IMR-90 (cell line): ENCODE measurements at regions not wholly inside any gene's neighbourhood (a gene's known extent, or its start where the extent isn't known, plus 50 kb on each side); places are given as distances from the start of the nearest gene placed in this dataset.

Experiments
- ATAC-seq: fragments of 200-7000 bp; cut with Tn5 transposase; 2 replicates; pipeline ENCODE4 v1.9.1; 2020; ENCODE audit warnings: low read depth, mild to moderate bottlenecking, moderate library complexity
- BruUV-seq: library from RNA; stranded (reverse); fragments of 400-500 nt; replicated peaks from 2 replicates; lab custom pipeline; 2021; lab: Mats Ljungman, UMichigan
- CTCF ChIA-PET: fragments of 300-600 bp; formaldehyde crosslinking; extraction: SDS; loops from one replicate; lab custom pipeline; 2021; ENCODE audit warnings: antibody characterized with exemption; lab: Yijun Ruan, JAX
- POLR2A ChIA-PET: fragments of 300-600 bp; sonication (Branson Sonifier 250); formaldehyde crosslinking; loops from one replicate; lab custom pipeline; 2022; ENCODE audit warnings: antibody characterized with exemption; ENCODE audit not compliant: unreplicated experiment; lab: Charles Lee
- DNase-seq: peaks from one replicate; pipeline ENCODE4 v3.0.0; 2013
- H2AFZ ChIP-seq: replicated peaks from 2 replicates; pipeline ENCODE3; 2013; ENCODE audit warnings: low read length, mild to moderate bottlenecking; ENCODE audit not compliant: poor library complexity
- H2AK5ac ChIP-seq: 2 replicates; pipeline ENCODE4 v1.6.1; 2013; ENCODE audit warnings: low read depth, low read length, inconsistent platforms
- H2AK9ac ChIP-seq: replicated peaks from 2 replicates; pipeline ENCODE3; 2013; ENCODE audit warnings: mild to moderate bottlenecking, low read depth, low read length, moderate library complexity; ENCODE audit not compliant: poor library complexity
- H2BK120ac ChIP-seq: 2 replicates; pipeline ENCODE4 v1.6.1; 2013; ENCODE audit warnings: low read depth, low read length, inconsistent platforms
- H2BK15ac ChIP-seq: 3 replicates; pipeline ENCODE4 v1.6.1; 2013; ENCODE audit warnings: low read depth, low read length, inconsistent platforms
- H2BK20ac ChIP-seq: 2 replicates; pipeline ENCODE4 v1.6.1; 2013; ENCODE audit warnings: low read depth, mild to moderate bottlenecking, inconsistent platforms, low read length, moderate library complexity
- H2BK5ac ChIP-seq: 2 replicates; pipeline ENCODE4 v1.6.1; 2013; ENCODE audit warnings: mild to moderate bottlenecking, low read depth, low read length, inconsistent platforms; ENCODE audit not compliant: poor library complexity, severe bottlenecking
- H3K14ac ChIP-seq: replicated peaks from 2 replicates; pipeline ENCODE4 v1.6.1; 2013; ENCODE audit warnings: low read depth, low read length, inconsistent platforms
- H3K18ac ChIP-seq: 2 replicates; pipeline ENCODE4 v1.6.1; 2013; ENCODE audit warnings: low read depth, low read length, control low read depth
- H3K23ac ChIP-seq: 2 replicates; pipeline ENCODE4 v1.6.1; 2013; ENCODE audit warnings: low read depth, low read length, inconsistent platforms
- H3K27ac ChIP-seq: 2 replicates; pipeline ENCODE4 v1.5.1; 2013; ENCODE audit warnings: mild to moderate bottlenecking, control low read depth, low read length; ENCODE audit not compliant: insufficient read depth
- H3K27me3 ChIP-seq: 2 replicates; pipeline ENCODE4 v1.6.1; 2013; ENCODE audit warnings: low read length; ENCODE audit not compliant: control insufficient read depth, insufficient read depth
- H3K36me3 ChIP-seq: 2 replicates; pipeline ENCODE4 v1.6.1; 2013; ENCODE audit warnings: low read length, mixed read lengths; ENCODE audit not compliant: control insufficient read depth, insufficient read depth
- H3K4ac ChIP-seq: 2 replicates; pipeline ENCODE4 v1.6.1; 2013; ENCODE audit warnings: low read depth, low read length, inconsistent platforms
- H3K4me1 ChIP-seq: 2 replicates; pipeline ENCODE4 v1.6.1; 2013; ENCODE audit warnings: low read length, mixed read lengths; ENCODE audit not compliant: control insufficient read depth, insufficient read depth
- H3K4me2 ChIP-seq: 2 replicates; pipeline ENCODE4 v1.6.1; 2013; ENCODE audit warnings: low read depth, mild to moderate bottlenecking, control low read depth, low read length, moderate library complexity
- H3K4me3 ChIP-seq: 2 replicates; pipeline ENCODE4 v1.5.1; 2013; ENCODE audit warnings: low read depth, mild to moderate bottlenecking, control low read depth, low read length, moderate library complexity; ENCODE audit not compliant: insufficient read depth
- H3K56ac ChIP-seq: 2 replicates; pipeline ENCODE4 v1.6.1; 2013; ENCODE audit warnings: low read length, inconsistent platforms; ENCODE audit not compliant: insufficient read depth; ENCODE audit errors: extremely low read depth
- H3K79me1 ChIP-seq, 2 experiments: 2 replicates each; pipeline ENCODE4 v1.6.1; 2013; ENCODE audit warnings: low read length in 2 of 2, inconsistent platforms in 1 of 2, low read depth in 1 of 2
- H3K9ac ChIP-seq: 2 replicates; pipeline ENCODE4 v1.6.1; 2013; ENCODE audit warnings: low read depth, low read length, control low read depth
- H3K9me1 ChIP-seq: 2 replicates; pipeline ENCODE4 v1.6.1; 2013; ENCODE audit warnings: low read length, inconsistent platforms; ENCODE audit not compliant: insufficient read depth
- H3K9me3 ChIP-seq: 2 replicates; pipeline ENCODE4 v1.6.1; 2013; ENCODE audit warnings: low read length; ENCODE audit not compliant: control insufficient read depth, insufficient read depth
- H4K20me1 ChIP-seq: 2 replicates; pipeline ENCODE4 v1.6.1; 2013; ENCODE audit warnings: low read length, inconsistent platforms; ENCODE audit not compliant: insufficient read depth
- H4K5ac ChIP-seq: 2 replicates; pipeline ENCODE4 v1.6.1; 2013; ENCODE audit warnings: mild to moderate bottlenecking, low read depth, low read length, control low read depth
- H4K8ac ChIP-seq, 2 experiments: 2 replicates each; pipeline ENCODE4 v1.6.1; 2013; ENCODE audit warnings: low read depth in 2 of 2, low read length in 2 of 2, control low read depth in 1 of 2, inconsistent platforms in 1 of 2
- H4K91ac ChIP-seq: 2 replicates; pipeline ENCODE4 v1.6.1; 2013; ENCODE audit warnings: low read depth, low read length, inconsistent platforms; ENCODE audit not compliant: insufficient read depth
- BHLHE40 ChIP-seq: fragments of 150-350 bp; IDR thresholded peaks from 2 replicates; pipeline ENCODE4 v1.6.1; 2016; ENCODE audit warnings: mild to moderate bottlenecking, low read depth, low read length
- CEBPB ChIP-seq: IDR thresholded peaks from 2 replicates; pipeline ENCODE4 v1.6.1; 2012; ENCODE audit warnings: low read depth, low read length, improper control_type of control experiment
- CHD1 ChIP-seq: IDR thresholded peaks from 2 replicates; pipeline ENCODE4 v1.6.1; 2012; ENCODE audit warnings: low read depth, low read length, improper control_type of control experiment
- FOS ChIP-seq: fragments of 150-350 bp; IDR thresholded peaks from 2 replicates; pipeline ENCODE4 v1.6.1; 2016; ENCODE audit warnings: low read depth, low read length
- MAFK ChIP-seq: IDR thresholded peaks from 2 replicates; pipeline ENCODE4 v1.6.1; 2012; ENCODE audit warnings: low read depth, low read length, improper control_type of control experiment
- MAZ ChIP-seq: IDR thresholded peaks from 2 replicates; pipeline ENCODE4 v1.6.1; 2012; ENCODE audit warnings: low read depth, mild to moderate bottlenecking, low read length, improper control_type of control experiment, moderate library complexity, borderline replicate concordance
- MXI1 ChIP-seq: IDR thresholded peaks from 2 replicates; pipeline ENCODE4 v1.6.1; 2012; ENCODE audit warnings: low read depth, mild to moderate bottlenecking, low read length, moderate library complexity, borderline replicate concordance
- NFE2L2 ChIP-seq: fragments of 150-350 bp; IDR thresholded peaks from 2 replicates; pipeline ENCODE4 v1.6.1; 2016; ENCODE audit warnings: low read depth, mild to moderate bottlenecking, low read length
- POLR2A ChIP-seq: IDR thresholded peaks from 2 replicates; pipeline ENCODE4 v1.6.1; 2012; ENCODE audit warnings: mild to moderate bottlenecking, low read depth, low read length
- RAD21 ChIP-seq: IDR thresholded peaks from 2 replicates; pipeline ENCODE4 v1.6.1; 2012; ENCODE audit warnings: low read length, improper control_type of control experiment
- RCOR1 ChIP-seq: IDR thresholded peaks from 2 replicates; pipeline ENCODE4 v1.6.1; 2012; ENCODE audit warnings: mild to moderate bottlenecking, low read length, improper control_type of control experiment; ENCODE audit not compliant: insufficient replicate concordance
- RFX5 ChIP-seq: IDR thresholded peaks from 2 replicates; pipeline ENCODE4 v1.8.0; 2012; ENCODE audit warnings: low read depth, mild to moderate bottlenecking, low read length, moderate library complexity
- SMC3 ChIP-seq: fragments of 150-350 bp; IDR thresholded peaks from 2 replicates; pipeline ENCODE4 v1.6.1; 2016; ENCODE audit warnings: low read depth, mild to moderate bottlenecking, antibody characterized with exemption, low read length, moderate library complexity
- USF2 ChIP-seq: fragments of 150-350 bp; IDR thresholded peaks from 2 replicates; pipeline ENCODE4 v1.6.1; 2017; ENCODE audit warnings: mild to moderate bottlenecking, antibody characterized with exemption, low read length, low read depth
- WGBS, 2 experiments: methylation state at CpG; one replicate each; pipeline versions ENCODE4 v1.1.5 to v1.1.7; 2013; ENCODE audit warnings: missing lambda C conversion rate in 2 of 2; ENCODE audit not compliant: insufficient read length in 1 of 2; ENCODE audit errors: extremely low coverage in 2 of 2; 5-methylcytosine and 5-hydroxymethylcytosine counted together
- dilution Hi-C: fragments of 300-500 bp; cut with HindIII; formaldehyde crosslinking; loops from one replicate; pipeline ENCODE4 v1.14.3; 2018; ENCODE audit warnings: low sequenced_read_pairs; ENCODE audit not compliant: unreplicated experiment
- in situ Hi-C: fragments of 300-500 bp; cut with MboI; formaldehyde crosslinking; loops from 3 replicates; pipeline ENCODE4 v1.14.3; 2019; ENCODE audit warnings: low sequenced_read_pairs, inconsistent platforms, mixed read lengths
- intact Hi-C: fragments of 100-400 bp; cut with micrococcal nuclease; formaldehyde crosslinking; loops from 2 replicates; pipeline ENCODE4 v1.10.0; 2022
- TF ChIP-seq, protein P1 (sequence below): conservative IDR thresholded peaks from 2 replicates; pipeline ENCODE4 v1.5.1; 2012; ENCODE audit warnings: mild to moderate bottlenecking, low read depth, low read length, improper control_type of control experiment
- TF ChIP-seq, protein P2 (sequence below): fragments of 150-350 bp; IDR thresholded peaks from 2 replicates; pipeline ENCODE4 v1.6.1; 2016; ENCODE audit warnings: low read depth, mild to moderate bottlenecking, low read length, moderate library complexity, borderline replicate concordance

- Histone ChIP-seq H4K5ac (no peak overlapping the region), H2BK120ac (no peak overlapping the region), H3K4me2 (no peak overlapping the region), H2BK15ac (no peak overlapping the region), H3K9me3 (no peaks in the 10 kb centered on the region), H4K91ac (no peak overlapping the region), H2AK5ac (no peak overlapping the region), H3K4me1 (no peaks in the 10 kb centered on the region), H2BK20ac (no peak overlapping the region), H3K56ac (no peak overlapping the region), H4K20me1 (no peaks in the 10 kb centered on the region), H3K4me3 (no peak overlapping the region), H3K36me3 (no peaks in the 10 kb centered on the region), H4K8ac (no peak overlapping the region), H3K27me3 (no peaks in the 10 kb centered on the region), H3K9me1 (no peaks in the 10 kb centered on the region), H2BK5ac (no peak overlapping the region), H3K4ac (no peak overlapping the region), H3K27ac (no peak overlapping the region), H3K23ac (no peak overlapping the region), H2AK9ac (no peak overlapping the region), H3K79me1 (no peaks in the 10 kb centered on the region), H3K9ac (no peak overlapping the region), H3K18ac (no peak overlapping the region), H3K14ac (no peak overlapping the region), H2AFZ (no peak overlapping the region)
- intact Hi-C loops = no loop called here
- dilution Hi-C loops = no loop called here
- ChIA-PET POLR2A (no interaction called here), CTCF (no interaction called here)
- peak; percentile 0 for DNase-seq
- in situ Hi-C loops = no loop called here
- ATAC-seq = no peak
- BruUV-seq = no TSS peak
- WGBS, 2 experiments = no CpG with 5 or more reads among the region's 1 CpG
- TF ChIP-seq, protein P1, sequence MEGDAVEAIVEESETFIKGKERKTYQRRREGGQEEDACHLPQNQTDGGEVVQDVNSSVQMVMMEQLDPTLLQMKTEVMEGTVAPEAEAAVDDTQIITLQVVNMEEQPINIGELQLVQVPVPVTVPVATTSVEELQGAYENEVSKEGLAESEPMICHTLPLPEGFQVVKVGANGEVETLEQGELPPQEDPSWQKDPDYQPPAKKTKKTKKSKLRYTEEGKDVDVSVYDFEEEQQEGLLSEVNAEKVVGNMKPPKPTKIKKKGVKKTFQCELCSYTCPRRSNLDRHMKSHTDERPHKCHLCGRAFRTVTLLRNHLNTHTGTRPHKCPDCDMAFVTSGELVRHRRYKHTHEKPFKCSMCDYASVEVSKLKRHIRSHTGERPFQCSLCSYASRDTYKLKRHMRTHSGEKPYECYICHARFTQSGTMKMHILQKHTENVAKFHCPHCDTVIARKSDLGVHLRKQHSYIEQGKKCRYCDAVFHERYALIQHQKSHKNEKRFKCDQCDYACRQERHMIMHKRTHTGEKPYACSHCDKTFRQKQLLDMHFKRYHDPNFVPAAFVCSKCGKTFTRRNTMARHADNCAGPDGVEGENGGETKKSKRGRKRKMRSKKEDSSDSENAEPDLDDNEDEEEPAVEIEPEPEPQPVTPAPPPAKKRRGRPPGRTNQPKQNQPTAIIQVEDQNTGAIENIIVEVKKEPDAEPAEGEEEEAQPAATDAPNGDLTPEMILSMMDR = no peak
- TF ChIP-seq MXI1 (no peak), SMC3 (no peak), FOS (no peak), NFE2L2 (no peak), RAD21 (no peak), MAFK (no peak), USF2 (no peak), MAZ (no peak), CEBPB (no peak), CHD1 (no peak), POLR2A (no peak), RFX5 (no peak), BHLHE40 (no peak), RCOR1 (no peak)
- TF ChIP-seq, protein P2, sequence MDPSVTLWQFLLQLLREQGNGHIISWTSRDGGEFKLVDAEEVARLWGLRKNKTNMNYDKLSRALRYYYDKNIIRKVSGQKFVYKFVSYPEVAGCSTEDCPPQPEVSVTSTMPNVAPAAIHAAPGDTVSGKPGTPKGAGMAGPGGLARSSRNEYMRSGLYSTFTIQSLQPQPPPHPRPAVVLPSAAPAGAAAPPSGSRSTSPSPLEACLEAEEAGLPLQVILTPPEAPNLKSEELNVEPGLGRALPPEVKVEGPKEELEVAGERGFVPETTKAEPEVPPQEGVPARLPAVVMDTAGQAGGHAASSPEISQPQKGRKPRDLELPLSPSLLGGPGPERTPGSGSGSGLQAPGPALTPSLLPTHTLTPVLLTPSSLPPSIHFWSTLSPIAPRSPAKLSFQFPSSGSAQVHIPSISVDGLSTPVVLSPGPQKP = no peak
These were observed 261.6 kb upstream of the ZNF804A start for GRCh38 chr2:184336688-184337087.
